Sigmoid colon (tissue), 4 donors: ENCODE measurements at regions not wholly inside any gene's neighbourhood (a gene's known extent, or its start where the extent isn't known, plus 50 kb on each side); places are given as distances from the start of the nearest gene placed in this dataset.

Experiments used
- EP300 ChIP-seq, 4 donors: sonication (generic); formaldehyde crosslinking; IDR thresholded peaks; one replicate each; pipeline ENCODE4 v1.6.1; 2017; ENCODE audit warnings: antibody characterized with exemption in 4 of 4
- POLR2A ChIP-seq, 2 donors: fragments of 450-650 bp; IDR thresholded peaks; one replicate each; pipeline ENCODE4 v1.6.1; 2016; ENCODE audit warnings: antibody characterized with exemption in 2 of 2, mild to moderate bottlenecking in 2 of 2, moderate library complexity in 2 of 2
- POLR2AphosphoS5 ChIP-seq, 4 donors: sonication (generic); formaldehyde crosslinking; IDR thresholded peaks; one replicate each; pipeline ENCODE4 v1.6.1; 2017; ENCODE audit warnings: antibody characterized with exemption in 4 of 4

DNA sequence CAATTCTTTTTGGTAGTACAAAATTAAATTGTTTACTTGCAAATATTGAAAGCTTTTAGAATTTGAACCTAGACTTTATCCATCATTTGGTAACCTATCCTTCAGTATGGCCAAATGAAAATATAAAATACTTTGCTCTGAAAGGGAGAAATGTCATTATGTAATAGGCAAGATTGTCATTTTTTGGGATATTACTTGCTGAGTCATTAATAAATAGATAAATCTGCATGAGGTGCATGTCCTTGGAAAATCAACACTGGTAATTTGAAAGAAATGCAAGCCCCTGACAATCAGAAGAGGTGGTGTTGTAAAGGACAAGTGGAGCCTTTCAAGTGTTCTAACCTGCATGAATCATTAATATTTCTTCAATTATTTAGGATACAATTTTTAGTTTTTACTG, 231.8 kb upstream of the CCNG1 start:
- TF ChIP-seq POLR2A (IDR thresholded peaks at IDR 0.05) (no peak), POLR2AphosphoS5 (IDR thresholded peaks at IDR 0.05) (no peak), EP300 (IDR thresholded peaks at IDR 0.05) (no peak)
